ENCODE measurements at regions not wholly inside any gene's neighbourhood (a gene's known extent, or its start where the extent isn't known, plus 50 kb on each side); places are given as distances from the start of the nearest gene placed in this dataset.

DNA sequence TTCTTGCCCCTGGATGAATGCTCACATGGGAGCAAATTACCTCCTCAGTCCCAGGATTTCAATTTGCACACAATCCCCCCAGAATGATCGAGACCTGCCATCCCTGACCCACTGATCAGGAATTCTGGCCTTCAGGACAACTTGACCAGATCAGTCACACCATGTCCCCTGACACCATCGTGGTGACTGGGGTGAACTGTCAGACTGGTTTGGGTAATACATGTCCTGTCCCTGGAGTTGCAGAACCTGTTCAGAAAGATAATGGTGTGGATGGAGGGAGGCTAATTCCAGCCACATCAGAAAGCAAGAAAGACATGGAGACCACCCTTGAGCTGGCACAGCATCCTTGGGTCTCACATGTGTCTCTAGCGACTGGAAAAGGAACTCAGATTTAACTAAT, 57.9 kb upstream of the TOP3B start:
- no peak overlapping the region for H3K4me3 ChIP-seq (ENCODE audit: low read length)
- TF ChIP-seq ZNF274 (IDR thresholded peaks at IDR 0.05; ENCODE audit: low read depth, low read length) = no peak

DNA sequence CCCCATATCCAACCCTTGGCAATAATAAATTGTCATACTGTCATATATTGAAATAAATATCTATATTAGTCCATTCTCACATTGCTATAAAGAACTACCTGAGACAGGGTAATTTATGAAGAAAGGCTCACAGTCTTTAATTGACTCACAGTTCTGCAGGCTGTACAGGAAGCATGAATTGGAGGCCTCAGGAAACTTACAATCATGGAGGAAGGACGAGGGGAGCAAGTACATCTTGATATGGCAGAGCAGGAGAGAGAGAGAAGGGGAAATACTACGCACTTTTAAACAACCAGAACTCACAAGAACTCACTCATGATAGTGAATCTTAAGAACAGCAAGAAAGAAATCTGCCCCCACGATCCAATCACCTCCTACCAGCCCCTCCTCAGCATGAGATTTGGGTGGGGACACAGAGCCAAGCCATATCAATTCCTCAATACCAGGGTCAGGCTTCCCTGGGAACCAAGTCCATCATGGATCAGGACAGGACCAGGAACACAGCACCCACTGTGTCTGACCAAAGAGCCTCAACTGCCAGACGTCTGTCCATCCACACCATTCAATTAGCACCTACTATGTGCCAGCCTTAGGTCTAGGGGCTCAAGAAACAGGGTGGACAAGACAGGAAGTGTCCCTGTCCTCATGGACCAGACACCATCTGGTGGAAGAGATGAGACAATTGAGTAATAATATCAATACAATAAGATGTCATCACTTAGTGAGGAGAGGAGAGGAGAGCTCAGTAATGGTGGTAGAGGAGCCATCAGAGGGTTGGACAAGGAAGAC, 56.9 kb upstream of the TOP3B start:
- no peak for TF ChIP-seq ZNF274 (IDR thresholded peaks at IDR 0.05; ENCODE audit: low read depth, low read length)
- H3K4me3 ChIP-seq (ENCODE audit: low read length) = no peak overlapping the region

DNA sequence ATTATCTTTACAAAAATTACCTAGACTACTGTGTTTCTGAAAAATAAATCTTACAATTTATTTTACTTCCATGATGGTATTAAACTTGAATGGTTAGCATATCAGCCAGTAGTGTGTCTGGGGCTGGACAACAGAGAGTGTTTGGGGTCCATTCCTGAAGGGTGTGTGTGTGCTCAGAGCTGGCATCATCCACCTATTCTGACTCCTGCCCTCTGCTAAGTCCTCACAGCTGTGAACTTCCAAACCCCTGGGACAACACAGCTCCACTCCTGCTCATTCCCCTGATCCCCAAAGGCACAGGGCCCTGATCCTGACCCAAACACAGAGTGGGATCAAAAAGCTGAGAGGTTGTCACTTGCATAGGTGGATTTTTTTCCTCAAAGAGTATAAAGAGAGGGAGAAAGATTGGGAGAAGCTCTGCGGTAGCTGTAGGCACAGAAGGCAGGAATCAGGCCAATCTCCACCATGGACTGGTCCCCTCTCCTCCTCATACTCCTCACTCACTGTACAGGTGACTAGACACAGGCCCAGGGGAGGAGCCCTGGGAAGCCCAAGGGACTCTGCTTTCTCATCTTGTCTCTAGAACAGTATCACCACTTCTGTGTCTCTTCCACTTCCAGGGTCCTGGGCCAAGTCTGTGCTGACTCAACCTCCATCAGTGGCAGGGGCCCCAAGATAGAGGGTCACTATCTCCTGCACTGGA, 55.7 kb upstream of the TOP3B start:
- no peak overlapping the region for H3K4me3 ChIP-seq (ENCODE audit: low read length)
- no peak for TF ChIP-seq ZNF274 (IDR thresholded peaks at IDR 0.05; ENCODE audit: low read depth, low read length)

DNA sequence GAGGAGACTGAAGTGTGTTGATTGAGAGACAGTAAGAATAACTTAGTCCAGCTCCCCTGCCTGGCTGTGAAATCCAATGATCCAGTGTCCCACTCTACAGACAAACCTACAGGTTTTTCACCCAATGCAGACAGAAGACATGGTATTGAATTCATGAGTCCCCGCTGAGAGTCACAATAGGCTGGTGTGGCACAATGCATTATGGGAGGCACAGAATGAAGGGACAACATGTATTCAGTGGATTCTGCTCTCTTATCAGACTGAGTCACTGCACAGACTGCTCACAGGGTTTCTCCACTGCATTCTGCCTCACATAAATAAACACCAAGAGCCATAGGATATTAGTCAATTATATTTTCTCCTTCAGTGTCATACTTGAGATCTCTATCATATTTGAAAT, 55.2 kb upstream of the TOP3B start:
- no peak overlapping the region for H3K4me3 ChIP-seq (ENCODE audit: low read length)
- TF ChIP-seq ZNF274 (IDR thresholded peaks at IDR 0.05; ENCODE audit: low read depth, low read length) = no peak

DNA sequence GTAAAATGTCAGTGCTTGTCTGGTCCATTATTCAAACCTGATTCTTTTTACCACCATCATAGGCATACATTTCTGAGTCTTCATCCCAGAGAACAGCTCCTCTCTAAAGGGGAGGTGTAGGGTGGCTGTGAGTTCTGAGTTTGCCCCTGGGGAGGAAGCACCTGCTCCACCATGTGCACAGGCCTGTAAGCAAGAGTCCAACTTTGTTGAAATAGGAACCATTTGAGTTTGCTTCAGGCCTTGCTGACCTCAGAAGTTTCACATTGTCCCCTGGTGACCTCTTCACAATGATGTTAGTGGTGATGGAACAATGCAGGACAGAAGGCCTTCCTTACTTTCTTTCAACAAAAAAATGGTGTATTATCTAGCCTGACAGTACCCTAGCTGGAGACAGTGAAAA, 54.6 kb upstream of the TOP3B start:
- TF ChIP-seq ZNF274 (IDR thresholded peaks at IDR 0.05; ENCODE audit: low read depth, low read length) = no peak
- no peak overlapping the region for H3K4me3 ChIP-seq (ENCODE audit: low read length)

DNA sequence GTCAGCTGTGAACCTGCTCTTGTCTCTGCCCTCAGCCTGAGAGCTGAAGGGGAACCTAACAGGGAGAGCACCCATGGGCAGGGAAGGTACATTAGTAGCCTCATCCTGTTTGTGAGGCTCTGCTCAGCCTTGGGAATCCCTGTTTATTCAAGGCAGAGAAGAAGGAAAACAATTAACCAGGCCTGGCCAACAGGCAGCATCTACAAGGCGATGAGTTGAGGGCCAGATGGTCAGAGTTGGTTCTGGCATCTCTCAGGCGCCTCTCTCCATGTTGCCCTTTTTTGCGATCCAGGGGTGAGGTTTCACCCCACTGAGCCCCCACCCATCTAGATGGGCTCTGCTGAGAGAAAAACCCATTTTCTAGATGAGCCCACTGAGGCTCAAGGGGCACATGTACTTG, 54.0 kb upstream of the TOP3B start:
- TF ChIP-seq ZNF274 (IDR thresholded peaks at IDR 0.05; ENCODE audit: low read depth, low read length) = no peak

DNA sequence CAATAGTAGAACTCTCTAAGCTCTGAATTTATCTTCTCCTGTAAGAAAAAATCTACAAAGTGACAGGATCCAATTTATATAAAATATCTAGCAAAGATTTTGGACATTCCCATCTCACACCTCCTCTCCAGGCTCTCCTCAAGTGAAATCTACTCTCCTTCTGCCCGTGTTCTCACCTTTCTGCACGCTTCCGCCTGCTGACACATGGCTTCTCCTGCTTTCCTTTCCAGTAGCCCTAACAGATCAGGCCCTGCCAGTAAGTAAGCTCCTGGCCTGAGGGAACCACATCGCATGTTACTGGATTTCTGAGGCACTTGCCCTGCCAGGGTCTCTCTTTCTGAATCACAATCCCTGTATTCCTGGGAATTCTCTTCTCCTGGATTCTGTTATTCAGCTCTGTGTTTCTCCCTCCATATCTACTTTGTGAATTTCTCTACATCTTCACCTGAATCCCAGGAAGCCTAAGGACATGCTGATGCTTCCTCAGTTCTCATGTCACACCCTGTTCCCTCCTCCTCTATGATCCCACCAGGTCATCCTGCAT, 53.3 kb upstream of the TOP3B start:
- TF ChIP-seq ZNF274 (IDR thresholded peaks at IDR 0.05; ENCODE audit: low read depth, low read length) = no peak

More for the DNA sequence above, 54.0 kb upstream of the TOP3B start:
- no peak overlapping the region for H3K4me3 ChIP-seq (ENCODE audit: low read length)

DNA sequence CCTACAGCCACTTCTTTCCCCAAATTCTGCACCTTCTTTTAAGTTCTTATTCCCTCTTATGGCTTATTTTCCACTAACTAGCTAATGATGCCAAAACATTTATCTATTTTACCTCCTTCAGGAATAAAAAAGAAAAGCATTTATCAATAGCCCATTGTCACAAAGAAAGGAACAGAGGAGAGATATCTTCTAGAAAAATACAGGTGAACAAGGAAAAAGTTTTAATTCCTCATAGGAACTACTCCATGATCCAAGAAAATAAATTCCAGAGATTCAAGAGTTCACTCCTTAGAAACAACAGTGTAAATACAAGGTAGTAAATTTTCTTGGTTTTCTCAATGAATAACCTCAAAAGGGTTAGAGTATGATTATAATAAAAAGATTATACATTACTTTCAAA, 52.6 kb upstream of the TOP3B start:
- no peak overlapping the region for H3K4me3 ChIP-seq (ENCODE audit: low read length)
- no peak for TF ChIP-seq ZNF274 (IDR thresholded peaks at IDR 0.05; ENCODE audit: low read depth, low read length)

More for the DNA sequence above, 53.3 kb upstream of the TOP3B start:
- no peak overlapping the region for H3K4me3 ChIP-seq (ENCODE audit: low read length)

DNA sequence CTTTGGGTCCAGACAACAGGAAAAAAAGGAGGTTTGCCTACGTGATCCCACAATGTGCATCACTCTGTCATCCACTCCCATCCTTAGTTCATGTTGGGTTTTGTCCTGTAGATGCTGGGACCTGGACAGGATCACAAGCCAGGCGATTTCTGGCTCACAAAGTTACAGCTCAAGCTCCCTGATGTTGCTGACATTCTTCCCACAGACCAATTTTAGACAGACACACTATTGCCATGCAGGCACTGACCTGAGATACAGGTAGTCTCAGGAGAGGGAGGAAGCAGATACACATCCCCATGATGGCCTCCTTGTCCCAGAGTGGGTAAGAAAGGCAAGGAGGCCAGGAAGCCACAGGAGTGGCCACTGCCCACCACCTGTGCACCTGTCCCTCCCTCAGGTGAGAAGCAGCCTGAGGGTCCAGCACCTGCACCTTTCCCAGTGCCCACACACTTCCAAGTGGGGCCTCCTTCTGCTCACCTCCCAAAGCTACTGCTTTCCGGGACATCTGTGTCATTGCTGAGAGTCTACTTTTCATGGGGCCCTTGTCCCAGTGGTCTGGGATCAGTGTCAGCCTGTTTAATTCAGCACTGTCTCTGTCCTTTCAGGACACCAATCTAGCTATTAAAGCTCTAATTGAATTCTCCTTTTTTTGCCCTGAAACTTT, 52.0 kb upstream of the TOP3B start:
- no peak overlapping the region for H3K4me3 ChIP-seq (ENCODE audit: low read length)
- TF ChIP-seq ZNF274 (IDR thresholded peaks at IDR 0.05; ENCODE audit: low read depth, low read length) = no peak

DNA sequence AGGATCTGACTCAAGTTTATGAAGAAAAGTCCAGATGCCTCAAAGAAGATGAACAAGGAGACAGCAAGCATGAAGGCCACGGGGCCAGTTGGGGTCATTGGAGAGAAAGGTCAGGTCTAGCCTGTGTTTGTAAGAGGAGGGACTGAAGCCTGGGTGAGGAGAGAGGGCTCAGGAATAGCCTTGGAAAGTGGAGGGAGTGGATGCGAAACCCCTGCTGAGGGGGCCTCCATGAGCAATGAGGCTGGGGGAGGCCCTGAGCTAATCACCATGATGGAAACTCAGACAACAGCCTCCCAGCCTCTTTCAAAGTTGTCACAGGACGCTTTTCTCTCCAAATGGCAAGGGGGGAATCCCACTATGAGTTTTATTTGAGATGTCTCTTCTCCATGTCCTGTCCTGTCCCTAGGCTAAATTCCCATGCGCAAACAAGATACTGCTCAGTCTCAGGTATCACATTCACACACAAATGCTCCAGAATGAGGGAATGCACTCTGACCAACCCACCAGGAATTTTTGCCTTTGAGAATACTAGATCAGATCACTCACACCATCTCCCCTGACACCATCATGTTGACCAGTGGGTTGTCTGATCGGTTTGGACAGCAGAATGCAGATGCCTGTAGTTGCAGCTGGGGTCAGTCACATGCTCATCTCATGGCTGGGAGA, 51.3 kb upstream of the TOP3B start:
- TF ChIP-seq ZNF274 (IDR thresholded peaks at IDR 0.05; ENCODE audit: low read depth, low read length) = no peak
- H3K4me3 ChIP-seq (ENCODE audit: low read length) = no peak overlapping the region

DNA sequence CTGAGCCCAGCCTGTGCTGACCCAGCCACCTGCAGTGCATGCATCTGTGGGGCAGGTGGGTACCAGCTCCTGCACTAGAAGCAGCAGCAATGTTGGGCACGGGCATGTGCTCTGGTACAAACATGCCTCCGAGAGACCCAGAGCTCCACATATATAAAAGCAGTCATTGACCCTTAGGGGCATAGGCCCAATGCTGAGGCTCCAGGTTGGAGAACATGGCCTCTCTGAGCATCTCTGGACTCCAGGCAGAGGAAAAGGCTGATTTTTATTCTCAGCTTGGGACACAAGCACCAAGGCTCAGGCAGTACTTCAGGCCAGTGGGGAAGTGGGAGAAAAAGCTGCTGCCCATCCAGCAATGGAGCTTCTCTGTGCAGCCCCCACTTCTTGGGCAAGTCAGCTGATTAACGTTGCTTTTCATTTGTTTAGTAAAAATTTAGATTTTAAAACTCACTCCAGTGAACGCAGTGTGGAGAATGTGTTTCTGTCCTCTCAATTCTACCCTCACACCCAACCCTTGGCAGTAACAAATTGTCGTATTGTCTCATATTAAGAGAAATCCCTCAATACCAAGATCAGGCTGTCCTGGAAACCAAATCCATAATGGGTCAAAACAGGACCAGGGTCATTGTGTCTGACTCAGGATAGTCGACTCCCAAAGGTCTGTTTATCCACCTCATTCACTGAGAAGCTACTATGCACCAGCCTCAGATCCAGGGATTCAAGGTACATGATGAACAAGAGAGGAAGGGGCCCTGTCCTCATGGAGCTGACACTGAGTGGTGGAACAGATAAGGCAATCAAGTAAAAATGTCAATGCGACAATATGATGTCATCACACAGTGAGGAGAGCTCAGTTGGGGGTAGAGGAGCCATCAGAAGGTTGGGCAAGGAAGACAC, 50.6 kb upstream of the TOP3B start:
- no peak for TF ChIP-seq ZNF274 (IDR thresholded peaks at IDR 0.05; ENCODE audit: low read depth, low read length)
- H3K4me3 ChIP-seq (ENCODE audit: low read length) = no peak overlapping the region

DNA sequence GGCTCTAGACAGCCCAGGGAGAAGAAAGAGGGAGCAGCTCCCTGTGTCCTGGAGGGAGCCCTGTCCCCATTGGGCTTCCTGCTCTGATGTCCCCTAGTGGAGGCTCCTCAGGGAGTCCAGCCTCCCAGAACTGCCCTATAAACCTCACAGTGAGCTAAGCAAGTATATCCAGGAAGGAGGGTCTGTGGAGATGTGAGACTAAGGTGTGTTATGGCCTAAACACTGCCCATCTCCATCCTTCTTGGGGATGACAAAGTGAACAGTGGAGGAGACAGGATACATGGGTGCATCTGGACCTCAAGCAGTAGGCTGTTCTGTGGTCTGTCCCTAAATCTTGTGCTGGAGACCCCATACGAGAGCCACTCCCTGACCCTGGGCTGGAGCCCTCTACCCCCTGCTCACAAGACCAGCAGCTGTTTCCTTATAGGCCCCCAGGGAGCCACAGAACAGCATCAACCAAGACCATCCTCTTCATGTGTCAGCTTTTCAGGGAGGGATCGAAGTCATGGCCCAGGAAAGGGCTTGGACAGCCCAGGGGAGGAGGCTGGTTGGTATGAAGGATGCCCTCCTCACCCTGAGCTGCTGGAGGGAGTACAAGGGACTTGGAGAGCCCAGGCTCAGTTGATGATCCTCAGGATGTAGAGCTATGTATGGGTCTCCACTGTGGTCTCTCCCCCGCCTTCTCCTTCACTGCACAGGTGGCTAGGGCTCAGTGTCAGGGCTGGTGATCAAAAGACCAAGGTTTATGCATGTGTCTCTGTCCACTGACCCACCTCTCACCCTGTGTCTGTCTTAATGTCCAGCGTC, 49.7 kb upstream of the TOP3B start:
- TF ChIP-seq ZNF274 (IDR thresholded peaks at IDR 0.05; ENCODE audit: low read depth, low read length) = no peak

More for the DNA sequence above, 49.7 kb upstream of the TOP3B start:
- H3K4me3 ChIP-seq (ENCODE audit: low read length) = no peak overlapping the region
